AG04450 (cell line): ENCODE measurements at regions not wholly inside any gene's neighbourhood (a gene's known extent, or its start where the extent isn't known, plus 50 kb on each side); places are given as distances from the start of the nearest gene placed in this dataset.

Experiments
- CTCF ChIA-PET: fragments of 300-600, 350-600 bp; formaldehyde crosslinking; extraction: SDS; loops from one replicate; lab custom pipeline; 2022; ENCODE audit warnings: antibody characterized with exemption, inconsistent platforms; lab: Charles Lee
- POLR2A ChIA-PET: fragments of 350-600 bp; formaldehyde crosslinking; extraction: SDS; loops from one replicate; lab custom pipeline; 2021; ENCODE audit warnings: antibody characterized with exemption, inconsistent platforms; lab: Yijun Ruan, JAX
- DNase-seq: peaks from one replicate; pipeline ENCODE4 v3.0.0-alpha.2; 2011; ENCODE audit warnings: low read depth, low spot score
- H3K27ac ChIP-seq: one replicate; pipeline ENCODE4 v1.5.1; 2012; ENCODE audit warnings: low read depth, low read length, control low read depth
- H3K27me3 ChIP-seq: one replicate; pipeline ENCODE4 v1.6.0; 2012; ENCODE audit warnings: low read length; ENCODE audit not compliant: control insufficient read depth, insufficient read depth
- H3K4me3 ChIP-seq: 2 replicates; pipeline ENCODE4 v1.5.1; 2011; ENCODE audit warnings: mild to moderate bottlenecking, low read depth, low read length, control low read depth
- H3K9me3 ChIP-seq: 2 replicates; pipeline ENCODE4 v1.5.1; 2012; ENCODE audit warnings: low read length; ENCODE audit not compliant: control insufficient read depth, insufficient read depth
- CTCF ChIP-seq: IDR thresholded peaks from 2 replicates; pipeline ENCODE4 v1.5.1; 2011; ENCODE audit warnings: low read depth, low read length, control low read depth, inconsistent platforms

- ChIA-PET POLR2A (no interaction called here), CTCF (no interaction called here)
- Histone ChIP-seq H3K9me3 (no peaks in the 10 kb centered on the region), H3K27ac (no peak overlapping the region), H3K4me3 (no peak overlapping the region), H3K27me3 (no peaks in the 10 kb centered on the region)
- no peak for DNase-seq
- TF ChIP-seq CTCF, result no peak
Observed at GRCh38 chr1:96256130-96256790, 465.3 kb upstream of the PTBP2 start.

GRCh38 chr1:96259399-96259798 is 462.2 kb upstream of the PTBP2 start:
- H3K4me3 ChIP-seq, result no peak overlapping the region
- no peak overlapping the region for H3K27ac ChIP-seq
- CTCF ChIA-PET, result no interaction called here
- TF ChIP-seq CTCF, result no peak
- no peaks in the 10 kb centered on the region for H3K9me3 ChIP-seq
- POLR2A ChIA-PET, result no interaction called here
- DNase-seq, result no peak
- no peaks in the 10 kb centered on the region for H3K27me3 ChIP-seq

GRCh38 chr1:96281491-96281890 is 440.1 kb upstream of the PTBP2 start:
- ChIA-PET POLR2A (no interaction called here), CTCF (no interaction called here)
- no peak for DNase-seq
- Histone ChIP-seq H3K27me3 (no peaks in the 10 kb centered on the region), H3K4me3 (no peak overlapping the region), H3K27ac (no peak overlapping the region), H3K9me3 (no peaks in the 10 kb centered on the region)
- TF ChIP-seq CTCF, result no peak

- no peak for TF ChIP-seq CTCF
- Histone ChIP-seq H3K27ac (no peak overlapping the region), H3K9me3 (peaks cover 3% of the 10 kb centered on the region; the same call in 1 of the 2 replicates), H3K4me3 (no peak overlapping the region), H3K27me3 (no peaks in the 10 kb centered on the region)
- no peak for DNase-seq
- CTCF ChIA-PET, result no interaction called here
- POLR2A ChIA-PET, result no interaction called here
Observed at GRCh38 chr1:96290033-96290432, 431.6 kb upstream of the PTBP2 start.

- Histone ChIP-seq H3K9me3 (peaks cover 3% of the 10 kb centered on the region; the same call in 1 of the 2 replicates), H3K27me3 (no peaks in the 10 kb centered on the region), H3K27ac (no peak overlapping the region), H3K4me3 (no peak overlapping the region)
- CTCF ChIA-PET, result no interaction called here
- no peak for TF ChIP-seq CTCF
- no peak for DNase-seq
- POLR2A ChIA-PET, result no interaction called here
Observed at GRCh38 chr1:96290801-96291200, 430.8 kb upstream of the PTBP2 start.
